ENCODE measurements at regions not wholly inside any gene's neighbourhood (a gene's known extent, or its start where the extent isn't known, plus 50 kb on each side); places are given as distances from the start of the nearest gene placed in this dataset.
"Not testable (repeated sequence)": the region's sequence is repeated elsewhere in the genome, so short reads cannot be mapped to it uniquely, and the experiment has no call there.

DNA sequence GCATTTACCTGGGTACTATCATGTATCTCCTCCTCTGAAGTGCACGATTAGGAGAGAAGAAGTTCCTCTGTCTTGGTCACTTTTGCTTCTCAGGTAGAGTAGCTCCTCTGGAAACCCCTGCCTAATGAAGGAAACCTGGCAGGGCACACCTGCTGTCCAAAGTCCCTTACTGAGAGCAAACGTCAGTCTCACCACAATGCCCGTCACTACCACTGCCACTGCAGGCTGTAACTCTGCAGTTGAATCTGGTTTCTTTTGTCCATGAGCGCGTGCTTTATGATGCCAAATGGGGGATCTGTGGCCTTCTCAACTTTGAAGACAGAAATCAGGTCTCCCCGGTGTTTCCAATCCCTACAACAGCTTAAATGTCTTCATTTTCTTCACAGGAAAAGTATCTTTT lies 1068.6 kb downstream of the BCL11B start:
- Histone ChIP-seq H3K9ac (ENCODE audit: low read length) (no peak overlapping the region), H3K4me1 (ENCODE audit: control insufficient read depth, insufficient read depth, low read length) (no peaks in the 10 kb centered on the region), H3K9me3 (ENCODE audit: control insufficient read depth, low read length) (no peaks in the 10 kb centered on the region), H3K27me3 (ENCODE audit: control insufficient read depth, insufficient read depth, low read length) (no peaks in the 10 kb centered on the region), H3K36me3 (ENCODE audit: control insufficient read depth, insufficient read depth, low read length) (no peaks in the 10 kb centered on the region), H3K4me3 (ENCODE audit: low read length) (no peak overlapping the region)

- no peak overlapping the region for H3K9ac ChIP-seq (ENCODE audit: low read length)
- no peaks in the 10 kb centered on the region for H3K9me3 ChIP-seq (ENCODE audit: control insufficient read depth, low read length)
- H3K4me3 ChIP-seq (ENCODE audit: low read length), result no peak overlapping the region
- H3K27me3 ChIP-seq (ENCODE audit: control insufficient read depth, insufficient read depth, low read length), result no peaks in the 10 kb centered on the region
- no peaks in the 10 kb centered on the region for H3K36me3 ChIP-seq (ENCODE audit: control insufficient read depth, insufficient read depth, low read length)
- no peaks in the 10 kb centered on the region for H3K4me1 ChIP-seq (ENCODE audit: control insufficient read depth, insufficient read depth, low read length)
Observed at GRCh38 chr14:98204139-98204538, 1067.9 kb downstream of the BCL11B start.

- Histone ChIP-seq H3K4me1 (ENCODE audit: control insufficient read depth, insufficient read depth, low read length) (no peaks in the 10 kb centered on the region), H3K36me3 (ENCODE audit: control insufficient read depth, insufficient read depth, low read length) (no peaks in the 10 kb centered on the region), H3K4me3 (ENCODE audit: low read length) (no peak overlapping the region), H3K9me3 (ENCODE audit: control insufficient read depth, low read length) (no peaks in the 10 kb centered on the region), H3K27me3 (ENCODE audit: control insufficient read depth, insufficient read depth, low read length) (no peaks in the 10 kb centered on the region), H3K9ac (ENCODE audit: low read length) (no peak overlapping the region)
Observed at GRCh38 chr14:98207415-98207814, 1064.6 kb downstream of the BCL11B start.

- Histone ChIP-seq H3K4me3 (ENCODE audit: low read length) (no peak overlapping the region), H3K9ac (ENCODE audit: low read length) (no peak overlapping the region), H3K36me3 (ENCODE audit: control insufficient read depth, insufficient read depth, low read length) (no peaks in the 10 kb centered on the region), H3K27me3 (ENCODE audit: control insufficient read depth, insufficient read depth, low read length) (no peaks in the 10 kb centered on the region), H3K4me1 (ENCODE audit: control insufficient read depth, insufficient read depth, low read length) (no peaks in the 10 kb centered on the region), H3K9me3 (ENCODE audit: control insufficient read depth, low read length) (no peaks in the 10 kb centered on the region)
Observed at GRCh38 chr14:98208211-98208611, 1063.8 kb downstream of the BCL11B start.

DNA sequence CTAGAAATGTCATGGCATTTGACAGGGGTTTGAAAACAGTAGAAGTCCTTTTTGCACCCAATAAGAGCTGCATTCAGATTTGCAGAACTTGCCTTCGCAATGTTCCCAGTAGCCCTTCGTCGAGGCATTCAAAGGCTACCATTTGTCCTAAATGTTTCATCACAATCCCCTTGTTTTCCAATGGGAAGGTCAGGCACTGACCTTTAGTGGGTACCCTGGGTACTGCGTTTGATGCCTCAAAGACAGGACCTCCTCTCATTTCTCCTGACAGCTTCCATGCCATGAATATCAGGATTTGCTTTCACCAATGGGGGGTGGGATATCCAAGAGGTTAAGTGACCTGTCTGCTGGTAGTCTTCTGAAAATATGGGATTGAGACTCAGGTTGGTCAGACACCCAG lies 1063.1 kb downstream of the BCL11B start:
- H3K36me3 ChIP-seq (ENCODE audit: control insufficient read depth, insufficient read depth, low read length), result no peaks in the 10 kb centered on the region
- H3K9ac ChIP-seq (ENCODE audit: low read length), result no peak overlapping the region
- H3K4me1 ChIP-seq (ENCODE audit: control insufficient read depth, insufficient read depth, low read length), result no peaks in the 10 kb centered on the region
- no peak overlapping the region for H3K4me3 ChIP-seq (ENCODE audit: low read length)
- H3K27me3 ChIP-seq (ENCODE audit: control insufficient read depth, insufficient read depth, low read length), result no peaks in the 10 kb centered on the region
- H3K9me3 ChIP-seq (ENCODE audit: control insufficient read depth, low read length), result no peaks in the 10 kb centered on the region

GRCh38 chr14:98210045-98210672 lies 1061.8 kb downstream of the BCL11B start:
- Histone ChIP-seq H3K9me3 (ENCODE audit: control insufficient read depth, low read length) (no peaks in the 10 kb centered on the region), H3K27me3 (ENCODE audit: control insufficient read depth, insufficient read depth, low read length) (no peaks in the 10 kb centered on the region), H3K9ac (ENCODE audit: low read length) (no peak overlapping the region), H3K4me3 (ENCODE audit: low read length) (no peak overlapping the region), H3K36me3 (ENCODE audit: control insufficient read depth, insufficient read depth, low read length) (no peaks in the 10 kb centered on the region), H3K4me1 (ENCODE audit: control insufficient read depth, insufficient read depth, low read length) (no peaks in the 10 kb centered on the region)

GRCh38 chr14:98217530-98217929 lies 1054.5 kb downstream of the BCL11B start:
- Histone ChIP-seq H3K4me1 (ENCODE audit: control insufficient read depth, insufficient read depth, low read length) (no peaks in the 10 kb centered on the region), H3K36me3 (ENCODE audit: control insufficient read depth, insufficient read depth, low read length) (no peaks in the 10 kb centered on the region), H3K27me3 (ENCODE audit: control insufficient read depth, insufficient read depth, low read length) (no peaks in the 10 kb centered on the region), H3K9me3 (ENCODE audit: control insufficient read depth, low read length) (no peaks in the 10 kb centered on the region), H3K9ac (ENCODE audit: low read length) (no peak overlapping the region), H3K4me3 (ENCODE audit: low read length) (no peak overlapping the region)

GRCh38 chr14:98218218-98218617 lies 1053.8 kb downstream of the BCL11B start:
- no peak overlapping the region for H3K9ac ChIP-seq (ENCODE audit: low read length)
- no peaks in the 10 kb centered on the region for H3K4me1 ChIP-seq (ENCODE audit: control insufficient read depth, insufficient read depth, low read length)
- H3K4me3 ChIP-seq (ENCODE audit: low read length), result no peak overlapping the region
- H3K36me3 ChIP-seq (ENCODE audit: control insufficient read depth, insufficient read depth, low read length), result no peaks in the 10 kb centered on the region
- H3K9me3 ChIP-seq (ENCODE audit: control insufficient read depth, low read length), result no peaks in the 10 kb centered on the region
- no peaks in the 10 kb centered on the region for H3K27me3 ChIP-seq (ENCODE audit: control insufficient read depth, insufficient read depth, low read length)

DNA sequence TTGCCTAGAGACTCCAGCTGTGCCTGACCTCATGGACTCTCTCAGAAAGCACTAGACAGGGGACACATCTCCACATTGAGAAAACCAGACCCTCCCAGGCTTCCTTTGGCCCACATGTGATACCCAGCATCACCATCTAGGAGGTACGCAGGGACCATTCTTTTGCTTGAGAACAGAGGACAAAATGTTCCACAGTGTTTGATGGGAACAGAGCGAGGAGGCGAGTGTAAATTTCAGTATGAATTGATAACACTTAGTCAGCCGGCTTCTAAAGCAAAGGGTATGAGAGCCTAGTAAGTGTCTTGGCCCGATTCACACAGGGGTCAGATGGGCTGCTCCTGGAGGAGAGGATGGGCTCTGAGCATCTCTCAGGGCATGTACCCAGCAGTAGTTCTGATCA lies 1052.4 kb downstream of the BCL11B start:
- no peaks in the 10 kb centered on the region for H3K4me1 ChIP-seq (ENCODE audit: control insufficient read depth, insufficient read depth, low read length)
- no peaks in the 10 kb centered on the region for H3K27me3 ChIP-seq (ENCODE audit: control insufficient read depth, insufficient read depth, low read length)
- no peaks in the 10 kb centered on the region for H3K9me3 ChIP-seq (ENCODE audit: control insufficient read depth, low read length)
- no peaks in the 10 kb centered on the region for H3K36me3 ChIP-seq (ENCODE audit: control insufficient read depth, insufficient read depth, low read length)
- H3K9ac ChIP-seq (ENCODE audit: low read length), result no peak overlapping the region
- no peak overlapping the region for H3K4me3 ChIP-seq (ENCODE audit: low read length)

GRCh38 chr14:98223106-98223505 lies 1048.9 kb downstream of the BCL11B start:
- no peaks in the 10 kb centered on the region for H3K27me3 ChIP-seq (ENCODE audit: control insufficient read depth, insufficient read depth, low read length)
- H3K9ac ChIP-seq (ENCODE audit: low read length), result no peak overlapping the region
- H3K36me3 ChIP-seq (ENCODE audit: control insufficient read depth, insufficient read depth, low read length), result no peaks in the 10 kb centered on the region
- H3K4me1 ChIP-seq (ENCODE audit: control insufficient read depth, insufficient read depth, low read length), result no peaks in the 10 kb centered on the region
- no peaks in the 10 kb centered on the region for H3K9me3 ChIP-seq (ENCODE audit: control insufficient read depth, low read length)
- no peak overlapping the region for H3K4me3 ChIP-seq (ENCODE audit: low read length)

- not testable (repeated sequence) for H3K9me3 ChIP-seq (ENCODE audit: control insufficient read depth, low read length); H3K9ac ChIP-seq (ENCODE audit: low read length); H3K36me3 ChIP-seq (ENCODE audit: control insufficient read depth, insufficient read depth, low read length); H3K27me3 ChIP-seq (ENCODE audit: control insufficient read depth, insufficient read depth, low read length); H3K4me1 ChIP-seq (ENCODE audit: control insufficient read depth, insufficient read depth, low read length); H3K4me3 ChIP-seq (ENCODE audit: low read length)
Observed at GRCh38 chr14:98223710-98224109, 1048.3 kb downstream of the BCL11B start.

DNA sequence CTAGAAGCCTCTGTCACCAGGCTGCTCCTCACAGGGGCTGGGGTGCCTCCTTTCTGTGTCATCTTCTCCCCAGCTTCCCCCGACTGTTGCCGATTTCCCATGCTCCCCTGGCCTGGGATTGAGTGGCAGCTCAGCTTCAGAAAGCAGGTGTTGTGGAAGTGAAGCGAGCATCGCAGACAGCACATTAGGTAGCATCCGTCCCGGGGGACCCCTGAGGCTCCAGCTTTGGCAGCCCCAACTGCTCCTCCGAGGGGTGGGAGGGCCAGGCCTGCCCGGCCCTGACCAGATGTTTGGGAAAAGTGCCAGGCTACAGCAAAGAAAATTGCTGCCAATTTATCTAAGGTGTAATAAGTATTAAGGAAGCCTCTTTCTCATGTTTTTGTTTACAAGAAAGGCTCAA lies 1045.6 kb downstream of the BCL11B start:
- no peaks in the 10 kb centered on the region for H3K9me3 ChIP-seq (ENCODE audit: control insufficient read depth, low read length)
- H3K9ac ChIP-seq (ENCODE audit: low read length), result no peak overlapping the region
- H3K4me1 ChIP-seq (ENCODE audit: control insufficient read depth, insufficient read depth, low read length), result no peaks in the 10 kb centered on the region
- H3K27me3 ChIP-seq (ENCODE audit: control insufficient read depth, insufficient read depth, low read length), result no peaks in the 10 kb centered on the region
- no peak overlapping the region for H3K4me3 ChIP-seq (ENCODE audit: low read length)
- H3K36me3 ChIP-seq (ENCODE audit: control insufficient read depth, insufficient read depth, low read length), result no peaks in the 10 kb centered on the region

Data from mucosa of stomach (tissue), 1 donor.